VCaP (cell line): ENCODE measurements at regions not wholly inside any gene's neighbourhood (a gene's known extent, or its start where the extent isn't known, plus 50 kb on each side); places are given as distances from the start of the nearest gene placed in this dataset.
A peak's percentile ranks its signal among the peaks of the same experiment; 100 is the strongest.
"Not testable (repeated sequence)": the region's sequence is repeated elsewhere in the genome, so short reads cannot be mapped to it uniquely, and the experiment has no call there.

ENCODE experiments used
- H3K27ac ChIP-seq: fragments of 450-650 bp; 2 replicates; pipeline ENCODE4 v1.5.1; 2017
- TF ChIP-seq, protein P1 (sequence below): fragments of 450-650 bp; conservative IDR thresholded peaks from 2 replicates; pipeline ENCODE4 v1.5.1; 2017; ENCODE audit warnings: mild to moderate bottlenecking, moderate library complexity

DNA sequence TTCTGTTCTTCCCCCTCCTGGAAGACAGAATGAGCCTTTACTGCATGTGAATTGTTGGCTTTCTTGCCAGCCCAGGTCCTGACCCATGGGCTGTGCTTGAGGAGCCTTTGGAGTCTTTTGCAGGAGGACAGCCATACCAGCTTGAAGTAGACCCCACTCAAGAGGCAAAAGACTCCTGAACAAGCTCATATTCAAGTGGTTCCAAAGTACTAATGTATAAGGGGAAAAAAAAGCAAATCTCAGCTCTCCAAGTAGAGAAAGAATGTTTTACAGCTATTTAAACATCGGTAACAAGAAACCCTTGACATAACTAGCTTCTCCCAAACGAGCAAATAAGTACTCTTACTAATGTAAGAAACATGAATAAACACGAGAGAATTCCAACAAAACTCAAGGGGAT is 174.9 kb upstream of the MXRA5 start:
- TF ChIP-seq, protein P1, sequence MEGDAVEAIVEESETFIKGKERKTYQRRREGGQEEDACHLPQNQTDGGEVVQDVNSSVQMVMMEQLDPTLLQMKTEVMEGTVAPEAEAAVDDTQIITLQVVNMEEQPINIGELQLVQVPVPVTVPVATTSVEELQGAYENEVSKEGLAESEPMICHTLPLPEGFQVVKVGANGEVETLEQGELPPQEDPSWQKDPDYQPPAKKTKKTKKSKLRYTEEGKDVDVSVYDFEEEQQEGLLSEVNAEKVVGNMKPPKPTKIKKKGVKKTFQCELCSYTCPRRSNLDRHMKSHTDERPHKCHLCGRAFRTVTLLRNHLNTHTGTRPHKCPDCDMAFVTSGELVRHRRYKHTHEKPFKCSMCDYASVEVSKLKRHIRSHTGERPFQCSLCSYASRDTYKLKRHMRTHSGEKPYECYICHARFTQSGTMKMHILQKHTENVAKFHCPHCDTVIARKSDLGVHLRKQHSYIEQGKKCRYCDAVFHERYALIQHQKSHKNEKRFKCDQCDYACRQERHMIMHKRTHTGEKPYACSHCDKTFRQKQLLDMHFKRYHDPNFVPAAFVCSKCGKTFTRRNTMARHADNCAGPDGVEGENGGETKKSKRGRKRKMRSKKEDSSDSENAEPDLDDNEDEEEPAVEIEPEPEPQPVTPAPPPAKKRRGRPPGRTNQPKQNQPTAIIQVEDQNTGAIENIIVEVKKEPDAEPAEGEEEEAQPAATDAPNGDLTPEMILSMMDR: no peak
- H3K27ac ChIP-seq: no peak overlapping the region

DNA sequence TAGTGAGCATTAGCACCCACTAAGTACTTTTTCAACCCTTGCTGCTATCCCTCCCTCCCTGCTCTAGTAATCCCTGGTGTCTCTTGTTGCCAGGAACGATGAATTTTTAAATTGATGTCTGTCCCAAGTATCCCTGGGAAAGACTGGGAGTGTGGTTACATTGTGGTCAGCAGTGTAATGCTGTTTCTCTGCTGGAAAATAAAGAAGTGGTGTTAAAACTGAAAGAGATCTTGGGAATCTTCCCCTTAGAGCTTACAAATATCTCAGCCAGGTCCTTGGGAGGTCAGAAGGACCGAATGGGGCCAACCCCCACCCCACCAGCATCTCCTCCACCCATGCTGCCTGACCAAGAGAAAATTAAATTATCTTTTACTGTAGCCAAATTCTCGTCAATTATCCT is 174.5 kb upstream of the MXRA5 start:
- TF ChIP-seq, protein P1: no peak
- no peak overlapping the region for H3K27ac ChIP-seq

DNA sequence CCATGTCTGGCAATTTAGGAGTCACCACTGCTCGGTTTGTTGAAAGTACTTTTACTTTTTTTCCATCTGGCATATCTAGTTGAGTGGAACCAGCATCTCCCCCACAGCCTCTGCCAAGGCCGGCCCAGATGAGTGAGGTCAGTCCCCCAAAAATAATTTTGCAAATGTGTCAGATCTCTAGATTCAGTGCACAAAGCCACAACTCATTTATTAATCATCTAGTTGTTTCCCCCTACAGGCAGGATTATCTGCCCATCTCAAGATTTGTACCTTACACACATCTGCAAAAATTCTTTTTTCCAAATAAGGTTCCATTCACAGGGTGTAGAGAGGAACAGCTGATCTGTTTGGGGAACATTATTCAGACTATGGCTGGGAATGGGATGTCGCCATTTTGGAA is 174.0 kb upstream of the MXRA5 start:
- H3K27ac ChIP-seq: no peak overlapping the region
- TF ChIP-seq, protein P1: no peak

DNA sequence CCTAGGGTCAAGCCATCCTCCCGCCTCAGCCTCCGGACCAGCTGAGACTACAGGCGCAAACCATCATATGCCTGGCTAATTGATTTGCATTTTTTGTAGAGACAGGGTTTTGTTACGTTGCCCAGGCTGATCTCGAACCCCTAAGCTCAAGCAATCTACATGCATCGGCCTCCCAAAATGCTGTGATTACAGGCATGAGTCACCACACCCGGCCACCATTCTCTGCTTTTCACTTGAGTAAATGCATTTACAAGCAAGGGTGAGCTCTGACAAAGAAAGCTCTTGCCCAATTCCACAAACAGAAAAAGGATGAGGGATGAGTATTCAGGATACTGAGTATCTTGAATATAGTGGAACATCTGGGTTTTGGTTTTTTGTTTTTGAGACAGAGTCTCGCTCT is 172.9 kb upstream of the MXRA5 start:
- H3K27ac ChIP-seq: not testable (repeated sequence)

DNA sequence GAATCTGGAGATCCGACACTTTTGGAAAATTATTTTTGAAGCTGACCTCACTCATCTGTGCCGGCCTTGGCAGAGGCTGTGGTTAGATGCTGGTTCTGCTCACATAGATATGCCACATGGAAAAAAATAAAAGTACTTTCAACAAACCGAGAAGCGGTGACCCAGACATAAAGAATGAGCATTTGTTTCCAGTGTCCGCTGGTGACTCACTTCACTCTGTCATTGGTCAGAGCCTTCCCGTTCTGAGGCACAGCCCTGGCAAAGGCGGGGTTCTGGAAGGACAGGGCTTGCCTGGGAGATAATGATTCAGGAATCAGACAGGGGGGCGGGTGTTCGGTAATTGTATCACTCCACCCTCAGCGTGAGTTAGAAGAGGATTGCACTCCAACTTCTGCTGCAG is 172.4 kb upstream of the MXRA5 start:
- TF ChIP-seq, protein P1: no peak
- H3K27ac ChIP-seq: no peak overlapping the region

DNA sequence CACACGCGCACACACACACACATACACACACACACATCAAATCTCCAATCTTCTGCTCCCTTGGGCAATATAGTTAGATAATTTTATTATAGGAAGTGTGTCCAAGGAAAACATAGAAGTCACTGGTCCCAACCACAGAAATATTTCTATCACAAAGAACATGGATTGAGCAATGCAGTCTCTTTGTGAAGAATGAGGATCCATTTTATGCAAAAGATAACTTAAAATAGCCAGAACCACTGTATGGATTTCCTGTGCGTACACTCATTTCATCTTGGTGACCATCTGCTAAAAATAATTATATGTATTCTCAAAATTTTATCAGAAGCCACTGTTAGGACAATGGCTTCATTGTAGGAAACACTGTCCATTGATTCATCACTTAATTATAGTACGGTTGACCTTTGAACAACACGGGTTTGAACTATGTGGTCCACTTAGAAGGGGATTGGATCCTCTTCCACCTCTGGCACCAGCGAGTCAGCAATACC is 169.6 kb upstream of the MXRA5 start:
- TF ChIP-seq, protein P1: no peak
- no peak overlapping the region for H3K27ac ChIP-seq

DNA sequence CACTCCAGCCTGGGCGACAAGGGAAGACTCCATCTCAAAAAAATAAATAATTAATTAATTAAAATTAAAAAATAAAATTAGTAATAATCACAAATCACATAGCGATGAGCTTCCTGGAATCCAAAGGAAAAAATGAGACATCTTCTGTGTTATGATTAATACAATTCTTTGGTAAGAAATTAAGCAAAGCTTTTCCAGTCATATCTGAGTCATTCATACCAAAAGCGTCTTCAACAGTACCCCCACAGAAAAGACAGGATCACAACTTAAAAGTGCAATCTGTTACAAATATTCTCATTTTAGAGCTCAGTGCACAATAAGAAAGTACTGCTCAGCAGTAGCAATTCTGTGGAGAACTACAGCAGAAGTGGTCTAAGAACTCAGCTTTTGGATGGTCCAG is 168.5 kb upstream of the MXRA5 start:
- no peak overlapping the region for H3K27ac ChIP-seq
- TF ChIP-seq, protein P1: no peak

DNA sequence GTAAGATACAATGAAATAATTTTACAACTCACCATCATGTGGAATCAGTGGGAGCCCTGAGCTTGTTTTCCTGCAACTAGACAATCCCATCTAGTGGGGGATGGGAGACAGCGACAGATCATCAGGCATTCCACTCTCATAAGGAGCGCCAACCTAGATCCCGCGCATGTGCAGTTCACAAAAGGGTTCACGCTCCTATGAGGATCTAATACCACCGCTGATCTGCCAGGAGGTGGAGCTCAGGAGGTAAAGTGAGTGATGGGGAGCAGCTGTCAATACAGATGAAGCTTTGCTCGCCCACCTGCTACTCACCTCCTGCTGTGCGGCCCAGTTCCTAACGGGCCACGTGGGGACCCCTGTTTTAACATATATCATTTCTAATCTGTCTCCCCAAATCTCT is 165.7 kb upstream of the MXRA5 start:
- TF ChIP-seq, protein P1: peak; percentile 35; the same call in 1 of the 2 replicates
- H3K27ac ChIP-seq: not testable (repeated sequence)
